ENCODE measurements at regions not wholly inside any gene's neighbourhood (a gene's known extent, or its start where the extent isn't known, plus 50 kb on each side); places are given as distances from the start of the nearest gene placed in this dataset.

DNA sequence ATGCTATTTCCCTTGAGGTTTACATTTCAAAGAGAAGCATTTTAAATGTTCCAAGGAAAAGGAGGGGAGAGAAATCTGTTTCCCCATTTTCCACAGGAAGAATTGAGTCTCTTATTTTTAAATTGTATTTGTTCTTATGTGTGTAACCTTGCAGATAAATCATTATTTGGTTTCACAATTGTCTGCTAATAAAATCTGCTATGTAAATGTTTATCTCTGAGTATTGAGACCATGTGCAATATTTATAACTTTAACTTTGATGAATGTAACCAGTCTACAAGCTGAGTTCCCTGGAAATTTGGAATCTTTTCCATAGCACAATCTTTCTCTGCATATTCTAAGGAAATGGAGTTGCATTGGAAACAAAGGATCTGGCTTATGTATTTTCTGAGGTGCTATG is 209.6 kb downstream of the PTBP2 start:
- intact Hi-C loops (cut with DNase I) = no loop called here
- no peaks in the 10 kb centered on the region for H3K9me3 ChIP-seq
- H3K4me3 ChIP-seq = no peak overlapping the region
- H3K4me1 ChIP-seq = no peaks in the 10 kb centered on the region
- TF ChIP-seq, protein P1, sequence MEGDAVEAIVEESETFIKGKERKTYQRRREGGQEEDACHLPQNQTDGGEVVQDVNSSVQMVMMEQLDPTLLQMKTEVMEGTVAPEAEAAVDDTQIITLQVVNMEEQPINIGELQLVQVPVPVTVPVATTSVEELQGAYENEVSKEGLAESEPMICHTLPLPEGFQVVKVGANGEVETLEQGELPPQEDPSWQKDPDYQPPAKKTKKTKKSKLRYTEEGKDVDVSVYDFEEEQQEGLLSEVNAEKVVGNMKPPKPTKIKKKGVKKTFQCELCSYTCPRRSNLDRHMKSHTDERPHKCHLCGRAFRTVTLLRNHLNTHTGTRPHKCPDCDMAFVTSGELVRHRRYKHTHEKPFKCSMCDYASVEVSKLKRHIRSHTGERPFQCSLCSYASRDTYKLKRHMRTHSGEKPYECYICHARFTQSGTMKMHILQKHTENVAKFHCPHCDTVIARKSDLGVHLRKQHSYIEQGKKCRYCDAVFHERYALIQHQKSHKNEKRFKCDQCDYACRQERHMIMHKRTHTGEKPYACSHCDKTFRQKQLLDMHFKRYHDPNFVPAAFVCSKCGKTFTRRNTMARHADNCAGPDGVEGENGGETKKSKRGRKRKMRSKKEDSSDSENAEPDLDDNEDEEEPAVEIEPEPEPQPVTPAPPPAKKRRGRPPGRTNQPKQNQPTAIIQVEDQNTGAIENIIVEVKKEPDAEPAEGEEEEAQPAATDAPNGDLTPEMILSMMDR (IDR thresholded peaks at IDR 0.05) = no peak
- DNase-seq (no peak), ATAC-seq (no peak)
- H3K27ac ChIP-seq = no peak overlapping the region
- no peaks in the 10 kb centered on the region for H3K36me3 ChIP-seq (ENCODE audit: insufficient read depth in 1 of 2, low read depth in 1 of 2)
- no peaks in the 10 kb centered on the region for H3K27me3 ChIP-seq (ENCODE audit: insufficient read depth in 3 of 3, low read length in 2 of 3)

DNA sequence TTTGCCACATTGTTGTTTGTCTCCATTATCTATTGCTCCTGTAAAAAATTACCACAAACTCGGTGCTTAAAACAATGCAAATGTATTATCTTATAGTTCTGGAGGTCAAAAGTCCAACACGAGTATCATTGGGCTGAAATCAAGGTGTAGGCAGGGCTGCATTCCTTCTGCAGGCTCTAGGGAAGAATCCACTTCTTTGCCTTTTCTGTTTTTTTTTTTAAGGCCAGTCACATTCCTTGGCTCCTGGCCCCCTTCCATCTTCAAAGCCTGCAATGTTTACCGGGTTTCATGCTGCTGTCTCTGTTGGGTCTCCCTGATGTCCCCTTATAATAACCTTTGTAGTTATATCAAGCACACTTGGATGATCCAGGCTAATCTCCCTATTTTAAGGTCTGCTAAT is 212.7 kb downstream of the PTBP2 start:
- 34 to 45% (median 41%) methylated on average over 3 of the region's 3 CpGs for WGBS, 3 donors

DNA sequence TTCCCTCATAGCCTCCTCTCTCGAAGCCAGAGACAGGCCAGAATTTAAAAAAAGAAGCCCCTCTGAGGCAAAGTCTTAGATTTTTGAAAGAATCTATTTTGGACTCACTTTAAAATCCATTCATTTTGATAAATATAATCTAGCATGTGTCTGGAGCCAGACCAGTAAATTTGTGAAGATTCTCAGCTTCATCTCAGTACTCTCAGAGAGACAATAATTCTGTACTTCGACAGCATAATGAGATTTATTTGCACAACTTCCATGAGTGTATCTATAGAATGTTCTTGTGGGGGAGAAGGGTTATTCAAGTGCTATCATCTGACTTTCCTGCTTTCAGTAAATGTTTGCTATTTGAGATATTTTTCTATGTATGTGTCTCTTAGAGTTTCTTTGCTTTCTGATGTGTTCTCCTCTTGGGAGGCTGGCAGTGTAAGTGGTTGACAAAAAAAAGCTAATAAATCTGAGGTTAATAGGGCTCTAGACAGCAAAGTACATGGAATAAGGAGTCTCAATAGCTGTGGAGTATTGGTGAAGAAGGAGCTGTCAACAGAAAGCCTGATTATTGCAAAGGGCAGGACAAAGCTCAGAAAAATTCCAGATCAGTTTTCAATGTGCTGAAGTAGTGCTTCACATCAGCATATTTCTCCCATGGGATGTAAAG is 223.0 kb downstream of the PTBP2 start:
- no peaks in the 10 kb centered on the region for H3K36me3 ChIP-seq (ENCODE audit: insufficient read depth in 1 of 2, low read depth in 1 of 2)
- H3K27me3 ChIP-seq (ENCODE audit: insufficient read depth in 3 of 3, low read length in 2 of 3) = no peaks in the 10 kb centered on the region
- TF ChIP-seq, protein P1 (IDR thresholded peaks at IDR 0.05) = no peak
- DNase-seq (no peak), ATAC-seq (no peak)
- intact Hi-C loops (cut with DNase I) = no loop called here
- H3K27ac ChIP-seq = no peak overlapping the region
- WGBS, 3 donors = 54 to 65% (median 64%) methylated on average over 2 of the region's 2 CpGs
- no peak overlapping the region for H3K4me3 ChIP-seq
- H3K9me3 ChIP-seq = no peaks in the 10 kb centered on the region
- H3K4me1 ChIP-seq = no peaks in the 10 kb centered on the region

More for the DNA sequence above, 212.7 kb downstream of the PTBP2 start:
- DNase-seq (no peak), ATAC-seq (no peak)
- Histone ChIP-seq H3K9me3 (no peaks in the 10 kb centered on the region), H3K27me3 (ENCODE audit: insufficient read depth in 3 of 3, low read length in 2 of 3) (no peaks in the 10 kb centered on the region), H3K4me3 (no peak overlapping the region), H3K27ac (no peak overlapping the region), H3K36me3 (ENCODE audit: insufficient read depth in 1 of 2, low read depth in 1 of 2) (no peaks in the 10 kb centered on the region), H3K4me1 (no peaks in the 10 kb centered on the region)
- intact Hi-C loops (cut with DNase I) = no loop called here
- TF ChIP-seq, protein P1 (IDR thresholded peaks at IDR 0.05) = no peak

DNA sequence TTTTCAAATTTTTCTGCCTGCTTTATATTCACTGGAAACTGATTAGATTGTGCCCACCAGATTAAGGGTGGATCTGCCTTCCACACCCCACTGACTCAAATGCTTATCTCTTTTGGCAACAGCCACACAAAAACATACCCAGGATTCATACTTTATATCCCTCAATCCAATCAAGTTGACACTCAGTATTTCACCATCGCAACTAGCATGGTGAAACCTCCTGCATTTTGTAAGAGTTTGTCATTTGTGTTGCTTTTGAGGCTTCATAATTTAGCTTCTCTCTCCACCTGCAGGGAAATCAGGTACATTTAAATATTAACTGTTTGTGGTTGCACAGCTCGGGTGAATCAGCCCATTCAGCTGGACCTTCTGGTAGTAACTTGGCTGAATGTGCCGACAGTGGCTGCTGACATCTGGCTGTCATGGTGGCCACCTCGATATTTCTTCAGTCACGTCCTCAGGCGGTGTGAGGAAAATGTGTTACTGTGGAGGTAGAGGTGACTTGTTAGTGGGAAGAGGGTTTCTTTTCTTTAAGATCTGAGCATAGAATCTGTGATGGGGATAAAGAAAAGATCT is 224.0 kb downstream of the PTBP2 start:
- WGBS, 3 donors = 85 to 86% (median 85%) methylated on average over 6 of the region's 6 CpGs
- Histone ChIP-seq H3K27me3 (ENCODE audit: insufficient read depth in 3 of 3, low read length in 2 of 3) (no peaks in the 10 kb centered on the region), H3K4me1 (no peaks in the 10 kb centered on the region), H3K27ac (no peak overlapping the region), H3K9me3 (no peaks in the 10 kb centered on the region), H3K36me3 (ENCODE audit: insufficient read depth in 1 of 2, low read depth in 1 of 2) (no peaks in the 10 kb centered on the region), H3K4me3 (no peak overlapping the region)
- intact Hi-C loops (cut with DNase I) = no loop called here
- ATAC-seq = no peak
- TF ChIP-seq, protein P1 (IDR thresholded peaks at IDR 0.05) = no peak
- DNase-seq = no peak
